ENCODE measurements at regions not wholly inside any gene's neighbourhood (a gene's known extent, or its start where the extent isn't known, plus 50 kb on each side); places are given as distances from the start of the nearest gene placed in this dataset.

DNA sequence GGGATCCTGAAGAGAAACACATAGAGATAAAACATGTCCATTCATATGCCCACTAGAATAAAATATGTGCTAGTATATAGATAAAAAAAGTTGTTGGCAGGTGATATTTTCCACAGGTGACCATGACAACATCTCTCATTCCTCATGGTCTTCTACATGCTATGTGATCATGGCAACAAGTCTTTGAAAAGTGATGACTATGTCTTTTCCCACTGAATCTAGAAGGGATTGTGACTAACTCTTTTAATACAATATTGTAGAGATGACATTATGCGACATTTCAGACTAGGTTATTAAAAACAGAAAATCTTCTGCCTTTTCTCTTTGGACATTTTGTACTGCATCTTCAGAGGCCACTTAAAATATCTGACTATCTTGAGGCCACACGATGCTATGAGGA lies 126.0 kb upstream of the GABRA2 start:
- Mint-ChIP-seq H3K36me3 (no peaks in the 10 kb centered on the region), H3K4me1 (no peaks in the 10 kb centered on the region), H3K27me3 (ENCODE audit: low read depth in 3 of 3) (peaks cover 0 to 1% (median 0%) of the 10 kb centered on the region in 3 donors), H3K27ac (no peak overlapping the region), H3K4me3 (no peak overlapping the region), H3K9me3 (peaks cover 0 to 15% (median 3%) of the 10 kb centered on the region in 7 donors)
- TF ChIP-seq, protein P1, sequence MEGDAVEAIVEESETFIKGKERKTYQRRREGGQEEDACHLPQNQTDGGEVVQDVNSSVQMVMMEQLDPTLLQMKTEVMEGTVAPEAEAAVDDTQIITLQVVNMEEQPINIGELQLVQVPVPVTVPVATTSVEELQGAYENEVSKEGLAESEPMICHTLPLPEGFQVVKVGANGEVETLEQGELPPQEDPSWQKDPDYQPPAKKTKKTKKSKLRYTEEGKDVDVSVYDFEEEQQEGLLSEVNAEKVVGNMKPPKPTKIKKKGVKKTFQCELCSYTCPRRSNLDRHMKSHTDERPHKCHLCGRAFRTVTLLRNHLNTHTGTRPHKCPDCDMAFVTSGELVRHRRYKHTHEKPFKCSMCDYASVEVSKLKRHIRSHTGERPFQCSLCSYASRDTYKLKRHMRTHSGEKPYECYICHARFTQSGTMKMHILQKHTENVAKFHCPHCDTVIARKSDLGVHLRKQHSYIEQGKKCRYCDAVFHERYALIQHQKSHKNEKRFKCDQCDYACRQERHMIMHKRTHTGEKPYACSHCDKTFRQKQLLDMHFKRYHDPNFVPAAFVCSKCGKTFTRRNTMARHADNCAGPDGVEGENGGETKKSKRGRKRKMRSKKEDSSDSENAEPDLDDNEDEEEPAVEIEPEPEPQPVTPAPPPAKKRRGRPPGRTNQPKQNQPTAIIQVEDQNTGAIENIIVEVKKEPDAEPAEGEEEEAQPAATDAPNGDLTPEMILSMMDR (IDR thresholded peaks at IDR 0.05) = no peak
- no peak overlapping the region for H3K4me3 ChIP-seq (replicated peaks in 1 of 3; ENCODE audit: low read depth in 2 of 3, low read length in 3 of 3)
- no peaks in the 10 kb centered on the region for H3K27me3 ChIP-seq (ENCODE audit: control insufficient read depth in 2 of 2, insufficient read depth in 2 of 2, low read length in 2 of 2)
- no peak overlapping the region for H3K9ac ChIP-seq (ENCODE audit: insufficient read depth, low read length, poor library complexity, severe bottlenecking)
- no peaks in the 10 kb centered on the region for H4K20me1 ChIP-seq (ENCODE audit: insufficient read depth, low read length)
- no peaks in the 10 kb centered on the region for H3K79me2 ChIP-seq (ENCODE audit: insufficient read depth, low read length)
- H3K4me1 ChIP-seq (ENCODE audit: control insufficient read depth in 1 of 2, insufficient read depth in 2 of 2, low read length in 2 of 2) = no peaks in the 10 kb centered on the region
- DNase-seq = no peak
- no peak overlapping the region for H3K4me2 ChIP-seq (replicated peaks; ENCODE audit: extremely low read depth, low read length, poor library complexity, severe bottlenecking)
- peaks cover 0 to 7% of the 10 kb centered on the region in 2 donors for H3K9me3 ChIP-seq (replicated peaks in 1 of 2; ENCODE audit: control insufficient read depth in 1 of 2, insufficient read depth in 1 of 2, low read length in 2 of 2)
- no peak overlapping the region for H2AFZ ChIP-seq (ENCODE audit: insufficient read depth, low read depth, low read length, poor library complexity, severe bottlenecking)
- intact Hi-C loops (cut with micrococcal nuclease) = no loop called here
- WGBS (ENCODE audit: insufficient coverage) = no CpG with 5 or more reads among the region's 2 CpGs
- H3K27ac ChIP-seq (ENCODE audit: low read depth in 1 of 2, low read length in 2 of 2) = no peak overlapping the region
- no peaks in the 10 kb centered on the region for H3K36me3 ChIP-seq (replicated peaks in 1 of 2; ENCODE audit: control insufficient read depth in 1 of 2, insufficient read depth in 2 of 2, low read length in 2 of 2)

DNA sequence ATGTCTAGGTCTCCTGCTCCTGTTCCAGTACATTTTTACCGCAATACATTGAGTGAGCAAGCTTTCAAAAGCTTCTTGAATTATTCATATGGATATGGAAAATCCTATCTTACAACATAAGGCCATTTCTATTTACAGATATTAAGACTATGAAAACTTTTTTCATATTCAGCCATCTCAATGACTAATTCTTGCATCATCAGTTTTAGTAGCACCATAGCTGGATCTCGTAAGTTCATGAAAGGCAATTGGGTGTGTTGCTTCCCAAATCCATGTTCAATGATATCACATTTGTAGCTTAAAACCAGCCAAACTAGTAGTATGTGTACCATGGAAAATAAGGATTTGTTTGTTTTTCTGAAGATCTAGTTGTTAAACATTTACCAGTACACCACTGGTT lies 118.3 kb upstream of the GABRA2 start:
- Histone ChIP-seq H3K27me3 (ENCODE audit: control insufficient read depth in 2 of 2, insufficient read depth in 2 of 2, low read length in 2 of 2) (no peaks in the 10 kb centered on the region), H3K4me2 (replicated peaks; ENCODE audit: extremely low read depth, low read length, poor library complexity, severe bottlenecking) (no peak overlapping the region), H3K27ac (ENCODE audit: low read depth in 1 of 2, low read length in 2 of 2) (no peak overlapping the region), H3K79me2 (ENCODE audit: insufficient read depth, low read length) (no peaks in the 10 kb centered on the region), H4K20me1 (ENCODE audit: insufficient read depth, low read length) (no peaks in the 10 kb centered on the region), H3K4me1 (ENCODE audit: control insufficient read depth in 1 of 2, insufficient read depth in 2 of 2, low read length in 2 of 2) (no peaks in the 10 kb centered on the region), H2AFZ (ENCODE audit: insufficient read depth, low read depth, low read length, poor library complexity, severe bottlenecking) (no peak overlapping the region), H3K9ac (ENCODE audit: insufficient read depth, low read length, poor library complexity, severe bottlenecking) (no peak overlapping the region), H3K9me3 (replicated peaks in 1 of 2; ENCODE audit: control insufficient read depth in 1 of 2, insufficient read depth in 1 of 2, low read length in 2 of 2) (no peaks in the 10 kb centered on the region), H3K36me3 (replicated peaks in 1 of 2; ENCODE audit: control insufficient read depth in 1 of 2, insufficient read depth in 2 of 2, low read length in 2 of 2) (no peaks in the 10 kb centered on the region), H3K4me3 (replicated peaks in 1 of 3; ENCODE audit: low read depth in 2 of 3, low read length in 3 of 3) (no peak overlapping the region)
- Mint-ChIP-seq H3K36me3 (no peaks in the 10 kb centered on the region), H3K27me3 (ENCODE audit: low read depth in 3 of 3) (no peaks in the 10 kb centered on the region), H3K9me3 (peaks cover 0 to 4% (median 0%) of the 10 kb centered on the region in 7 donors), H3K4me3 (no peak overlapping the region), H3K4me1 (no peaks in the 10 kb centered on the region), H3K27ac (no peak overlapping the region)
- DNase-seq = no peak
- WGBS (ENCODE audit: insufficient coverage) = no CpG with 5 or more reads among the region's 2 CpGs
- TF ChIP-seq, protein P1 (IDR thresholded peaks at IDR 0.05) = no peak
- intact Hi-C loops (cut with micrococcal nuclease) = no loop called here
